ENCODE measurements at regions not wholly inside any gene's neighbourhood (a gene's known extent, or its start where the extent isn't known, plus 50 kb on each side); places are given as distances from the start of the nearest gene placed in this dataset.

- TF ChIP-seq EP300 (IDR thresholded peaks at IDR 0.05), result no peak
- TF ChIP-seq CTCF (IDR thresholded peaks at IDR 0.05), result no peak
These were observed 125.9 kb upstream of the TBL1X start for GRCh38 chrX:9338986-9339385.
